HCT116 (cell line): ENCODE measurements at regions not wholly inside any gene's neighbourhood (a gene's known extent, or its start where the extent isn't known, plus 50 kb on each side); places are given as distances from the start of the nearest gene placed in this dataset.
A peak's percentile ranks its signal among the peaks of the same experiment; 100 is the strongest.

Experiments used
- ATAC-seq: fragments of 200-7000 bp; cut with Tn5 transposase; 2 replicates; pipeline ENCODE4 v1.9.1; 2020; ENCODE audit warnings: mild to moderate bottlenecking, moderate library complexity
- BruUV-seq: library from RNA; stranded (reverse); fragments of 400-500 nt; replicated peaks from 2 replicates; lab custom pipeline; 2021; lab: Mats Ljungman, UMichigan
- CTCF ChIA-PET: fragments of 300-600 bp; sonication (Branson Sonifier 250); formaldehyde crosslinking; loops from one replicate; lab custom pipeline; 2021; ENCODE audit warnings: antibody characterized with exemption; lab: Charles Lee
- POLR2A ChIA-PET: fragments of 300-600, 350-600 bp; sonication (Branson Sonifier 250); formaldehyde crosslinking; loops from one replicate; lab custom pipeline; 2021; ENCODE audit warnings: antibody characterized with exemption; lab: Charles Lee
- RAD21 ChIA-PET, 2 experiments: fragments of 300-600 bp; sonication (Branson Sonifier 250); formaldehyde crosslinking; loops; one replicate each; lab custom pipeline; 2023; ENCODE audit warnings: low total read pairs in 2 of 2; ENCODE audit not compliant: uncharacterized antibody in 2 of 2, unreplicated experiment in 2 of 2, low non-redundant PET in 1 of 2; lab: Charles Lee
- DNase-seq: peaks from one replicate; pipeline ENCODE4 v3.0.0-alpha.2; 2010; ENCODE audit warnings: low read depth, low spot score
- H2AFZ ChIP-seq: fragments of 200-600 bp; shearing (Covaris generic), sonication (generic); 2 replicates; pipeline ENCODE4 v1.6.1; 2017; ENCODE audit warnings: low read depth, mixed run types, mixed read lengths, antibody characterized with exemption, low read length; ENCODE audit not compliant: poor library complexity, severe bottlenecking
- H3K27ac ChIP-seq: 2 replicates; pipeline ENCODE4 v1.5.1; 2012; ENCODE audit warnings: low read depth, low read length
- H3K27me3 ChIP-seq: fragments of 200-600 bp; sonication (generic); 2 replicates; pipeline ENCODE4 v1.6.1; 2016; ENCODE audit warnings: mixed run types, low read length, mixed read lengths; ENCODE audit not compliant: insufficient read depth
- H3K36me3 ChIP-seq, 2 experiments: fragments of 200-500 bp in 1 of 2; fragments of 200-600 bp in 1 of 2; sonication (Bioruptor generic) in 1 of 2; sonication (generic) in 1 of 2; 2 replicates each; pipeline versions ENCODE4 v1.5.1 to v1.6.1; 2014 to 2016; ENCODE audit warnings: low read length in 2 of 2, inconsistent platforms in 1 of 2, mixed read lengths in 1 of 2, mixed run types in 1 of 2; ENCODE audit not compliant: insufficient read depth in 2 of 2, control insufficient read depth in 1 of 2
- H3K4me1 ChIP-seq, 2 experiments: fragments of 200-600 bp in 1 of 2; sonication (generic) in 1 of 2; 2 replicates each; pipeline versions ENCODE4 v1.5.1 to v1.6.1; 2012 to 2017; ENCODE audit warnings: low read length in 2 of 2, inconsistent platforms in 1 of 2, mild to moderate bottlenecking in 1 of 2, mixed read lengths in 1 of 2, mixed run types in 1 of 2, moderate library complexity in 1 of 2; ENCODE audit not compliant: insufficient read depth in 2 of 2, control insufficient read depth in 1 of 2
- H3K4me2 ChIP-seq: fragments of 200-600 bp; sonication (generic); 2 replicates; pipeline ENCODE4 v1.6.1; 2017; ENCODE audit warnings: mixed run types, low read length, mixed read lengths
- H3K4me3 ChIP-seq, 2 experiments: fragments of 200-600 bp in 1 of 2; sonication (generic) in 1 of 2; replicated peaks in 1 of 2; 2 replicates each; pipeline ENCODE4 v1.5.1; 2011 to 2016; ENCODE audit warnings: low read length in 2 of 2, control low read depth in 1 of 2, low read depth in 1 of 2, mild to moderate bottlenecking in 1 of 2, mixed read lengths in 1 of 2, mixed run types in 1 of 2
- H3K79me2 ChIP-seq: fragments of 200-600 bp; sonication (generic); 2 replicates; pipeline ENCODE4 v1.6.1; 2017; ENCODE audit warnings: mild to moderate bottlenecking, mixed run types, low read length, moderate library complexity, mixed read lengths; ENCODE audit not compliant: insufficient read depth
- H3K9ac ChIP-seq: fragments of 200-600 bp; sonication (generic); 2 replicates; pipeline ENCODE4 v1.6.1; 2016; ENCODE audit warnings: low read length, mixed read lengths
- H3K9me2 ChIP-seq: fragments of 200-600 bp; sonication (generic), shearing (Covaris generic); 2 replicates; pipeline ENCODE4 v1.6.1; 2017; ENCODE audit warnings: mixed run types, mild to moderate bottlenecking, moderate library complexity; ENCODE audit not compliant: insufficient read depth
- H3K9me3 ChIP-seq, 2 experiments: fragments of 200-500 bp in 1 of 2; fragments of 200-600 bp in 1 of 2; sonication (Bioruptor generic) in 1 of 2; sonication (generic) in 1 of 2; 2 replicates each; pipeline ENCODE4 v1.6.1; 2014 to 2017; ENCODE audit warnings: low read length in 2 of 2, mixed read lengths in 2 of 2, inconsistent platforms in 1 of 2, low read depth in 1 of 2, mild to moderate bottlenecking in 1 of 2, mixed run types in 1 of 2, moderate library complexity in 1 of 2; ENCODE audit not compliant: control insufficient read depth in 1 of 2, insufficient read depth in 1 of 2
- H4K20me1 ChIP-seq: fragments of 200-600 bp; sonication (generic), shearing (Covaris generic); 2 replicates; pipeline ENCODE4 v1.6.1; 2017; ENCODE audit warnings: mixed run types, mild to moderate bottlenecking, moderate library complexity; ENCODE audit not compliant: insufficient read depth
- JUND ChIP-seq: IDR thresholded peaks from 2 replicates; pipeline ENCODE4 v1.6.1; 2012
- POLR2A ChIP-seq: IDR thresholded peaks from 2 replicates; pipeline ENCODE4 v1.7.0; 2011; ENCODE audit warnings: borderline replicate concordance; ENCODE audit not compliant: insufficient read depth, insufficient read length; ENCODE audit errors: extremely low read depth
- RAD21 ChIP-seq: IDR thresholded peaks from 2 replicates; pipeline ENCODE4 v1.6.1; 2012; ENCODE audit warnings: low read depth, mild to moderate bottlenecking
- YY1 ChIP-seq: IDR thresholded peaks from 2 replicates; pipeline ENCODE4 v1.6.1; 2011; ENCODE audit warnings: low read length, low read depth, moderate library complexity, mild to moderate bottlenecking; ENCODE audit not compliant: insufficient replicate concordance; ENCODE audit errors: extremely low read depth
- intact Hi-C: fragments of 100-400 bp; cut with micrococcal nuclease; formaldehyde crosslinking; loops from 2 replicates; pipeline ENCODE4 v1.10.0; 2022
- TF ChIP-seq, protein P1 (sequence below), 3 experiments: fragments of 200-600 bp in 1 of 3; sonication (generic) in 1 of 3; IDR thresholded peaks in 2 of 3; conservative IDR thresholded peaks in 1 of 3; 2 replicates each; pipeline ENCODE4 v1.5.1; 2012 to 2017; ENCODE audit warnings: low read depth in 2 of 3, low read length in 2 of 3, antibody characterized with exemption in 1 of 3, borderline replicate concordance in 1 of 3, control low read depth in 1 of 3, mild to moderate bottlenecking in 1 of 3, mixed read lengths in 1 of 3, mixed run types in 1 of 3, moderate library complexity in 1 of 3; ENCODE audit not compliant: insufficient read depth in 1 of 3
- TF ChIP-seq, protein P2 (sequence below): IDR thresholded peaks from 2 replicates; pipeline ENCODE4 v1.6.1; 2011; ENCODE audit warnings: mild to moderate bottlenecking, low read length, moderate library complexity; ENCODE audit not compliant: insufficient replicate concordance; ENCODE audit errors: extremely low read depth

DNA sequence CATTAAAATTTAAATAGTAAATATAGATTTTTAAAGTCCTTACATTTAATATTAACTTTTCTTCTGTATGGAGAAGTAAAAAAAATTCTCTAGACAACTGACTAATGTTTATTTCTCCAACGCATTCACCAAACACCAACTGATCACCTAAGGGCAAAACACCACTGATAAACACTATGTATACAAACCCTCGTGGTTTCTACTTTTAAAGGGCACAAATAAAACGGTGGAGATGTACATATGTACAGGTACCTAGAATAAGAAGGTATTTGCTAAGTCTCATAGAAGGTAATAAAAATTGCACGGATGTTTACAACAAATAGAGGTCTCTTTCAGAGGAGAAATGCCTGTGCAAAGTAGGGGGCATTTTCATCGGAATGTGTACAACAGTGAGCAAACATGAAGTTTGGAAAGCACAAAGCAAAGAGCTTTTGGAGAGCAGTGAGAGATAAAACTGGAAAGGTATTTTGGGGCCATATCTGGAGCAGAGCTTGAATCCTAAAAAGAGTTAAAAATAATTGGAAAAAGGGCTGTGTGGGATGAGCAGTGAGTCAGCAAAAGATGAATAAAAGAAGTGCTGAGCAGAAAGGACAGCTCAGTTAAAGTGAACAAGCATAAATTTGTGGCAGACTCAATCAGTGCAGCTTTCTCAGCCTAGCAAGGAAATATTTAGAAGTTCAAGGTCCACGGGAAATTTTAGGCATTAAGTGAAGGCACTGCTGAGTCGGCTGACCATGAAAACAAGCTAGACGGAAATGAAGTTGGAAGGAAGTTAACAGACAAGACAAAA is 160.0 kb downstream of the TMEM161B start:
- no peaks in the 10 kb centered on the region for H3K79me2 ChIP-seq
- TF ChIP-seq YY1 = no peak
- TF ChIP-seq, protein P1, sequence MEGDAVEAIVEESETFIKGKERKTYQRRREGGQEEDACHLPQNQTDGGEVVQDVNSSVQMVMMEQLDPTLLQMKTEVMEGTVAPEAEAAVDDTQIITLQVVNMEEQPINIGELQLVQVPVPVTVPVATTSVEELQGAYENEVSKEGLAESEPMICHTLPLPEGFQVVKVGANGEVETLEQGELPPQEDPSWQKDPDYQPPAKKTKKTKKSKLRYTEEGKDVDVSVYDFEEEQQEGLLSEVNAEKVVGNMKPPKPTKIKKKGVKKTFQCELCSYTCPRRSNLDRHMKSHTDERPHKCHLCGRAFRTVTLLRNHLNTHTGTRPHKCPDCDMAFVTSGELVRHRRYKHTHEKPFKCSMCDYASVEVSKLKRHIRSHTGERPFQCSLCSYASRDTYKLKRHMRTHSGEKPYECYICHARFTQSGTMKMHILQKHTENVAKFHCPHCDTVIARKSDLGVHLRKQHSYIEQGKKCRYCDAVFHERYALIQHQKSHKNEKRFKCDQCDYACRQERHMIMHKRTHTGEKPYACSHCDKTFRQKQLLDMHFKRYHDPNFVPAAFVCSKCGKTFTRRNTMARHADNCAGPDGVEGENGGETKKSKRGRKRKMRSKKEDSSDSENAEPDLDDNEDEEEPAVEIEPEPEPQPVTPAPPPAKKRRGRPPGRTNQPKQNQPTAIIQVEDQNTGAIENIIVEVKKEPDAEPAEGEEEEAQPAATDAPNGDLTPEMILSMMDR (IDR thresholded peaks at IDR 0.05 in 2 of 3, conservative IDR thresholded peaks at IDR 0.05 in 1 of 3; ENCODE audit: borderline replicate concordance in 1 of 3, insufficient read depth in 1 of 3, low read depth in 2 of 3, low read length in 2 of 3) = no peak
- no peak for TF ChIP-seq POLR2A
- TF ChIP-seq, protein P2, sequence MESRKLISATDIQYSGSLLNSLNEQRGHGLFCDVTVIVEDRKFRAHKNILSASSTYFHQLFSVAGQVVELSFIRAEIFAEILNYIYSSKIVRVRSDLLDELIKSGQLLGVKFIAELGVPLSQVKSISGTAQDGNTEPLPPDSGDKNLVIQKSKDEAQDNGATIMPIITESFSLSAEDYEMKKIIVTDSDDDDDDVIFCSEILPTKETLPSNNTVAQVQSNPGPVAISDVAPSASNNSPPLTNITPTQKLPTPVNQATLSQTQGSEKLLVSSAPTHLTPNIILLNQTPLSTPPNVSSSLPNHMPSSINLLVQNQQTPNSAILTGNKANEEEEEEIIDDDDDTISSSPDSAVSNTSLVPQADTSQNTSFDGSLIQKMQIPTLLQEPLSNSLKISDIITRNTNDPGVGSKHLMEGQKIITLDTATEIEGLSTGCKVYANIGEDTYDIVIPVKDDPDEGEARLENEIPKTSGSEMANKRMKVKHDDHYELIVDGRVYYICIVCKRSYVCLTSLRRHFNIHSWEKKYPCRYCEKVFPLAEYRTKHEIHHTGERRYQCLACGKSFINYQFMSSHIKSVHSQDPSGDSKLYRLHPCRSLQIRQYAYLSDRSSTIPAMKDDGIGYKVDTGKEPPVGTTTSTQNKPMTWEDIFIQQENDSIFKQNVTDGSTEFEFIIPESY = no peak
- no peak for TF ChIP-seq RAD21
- no peak for TF ChIP-seq JUND
- H3K4me2 ChIP-seq = no peak overlapping the region
- H3K4me3 ChIP-seq = no peak overlapping the region
- no peaks in the 10 kb centered on the region for H3K36me3 ChIP-seq
- intact Hi-C loops = no loop called here
- no peaks in the 10 kb centered on the region for H3K9me3 ChIP-seq
- BruUV-seq = no TSS peak
- no peaks in the 10 kb centered on the region for H3K27me3 ChIP-seq
- no peaks in the 10 kb centered on the region for H4K20me1 ChIP-seq
- H3K9me2 ChIP-seq = no peaks in the 10 kb centered on the region
- RAD21 ChIA-PET = no interaction called here
- H3K4me1 ChIP-seq = no peaks in the 10 kb centered on the region
- no peak for DNase-seq
- H3K9ac ChIP-seq = no peak overlapping the region
- H3K27ac ChIP-seq = no peak overlapping the region
- no peak for ATAC-seq
- peak overlapping the region; percentile 4 for H2AFZ ChIP-seq
- CTCF ChIA-PET = no interaction called here
- POLR2A ChIA-PET = no interaction called here
